HG03095 (cell line): ENCODE measurements at regions not wholly inside any gene's neighbourhood (a gene's known extent, or its start where the extent isn't known, plus 50 kb on each side); places are given as distances from the start of the nearest gene placed in this dataset.
A peak's percentile ranks its signal among the peaks of the same experiment; 100 is the strongest.
"Not testable (repeated sequence)": the region's sequence is repeated elsewhere in the genome, so short reads cannot be mapped to it uniquely, and the experiment has no call there.

ENCODE experiments used
- ATAC-seq: cut with Tn5 transposase; IDR thresholded peaks from one replicate; pipeline ENCODE4 v1.9.1; 2021; ENCODE audit warnings: moderate library complexity; ENCODE audit not compliant: unreplicated experiment

- no peak for ATAC-seq
These were observed 135.5 kb downstream of the CEMIP2 start for GRCh38 chr9:71632776-71633175.

GRCh38 chr9:71630377-71630995 is 137.8 kb downstream of the CEMIP2 start:
- ATAC-seq: no peak

GRCh38 chr9:71629578-71630215 is 138.6 kb downstream of the CEMIP2 start:
- no peak for ATAC-seq

- no peak for ATAC-seq
These were observed 140.1 kb downstream of the CEMIP2 start for GRCh38 chr9:71628247-71628646.

GRCh38 chr9:71627537-71627936 is 140.8 kb downstream of the CEMIP2 start:
- no peak for ATAC-seq

GRCh38 chr9:71626395-71626794 is 141.9 kb downstream of the CEMIP2 start:
- ATAC-seq: no peak

- no peak for ATAC-seq
These were observed 143.6 kb downstream of the CEMIP2 start for GRCh38 chr9:71624728-71625127.

- no peak for ATAC-seq
These were observed 147.6 kb downstream of the CEMIP2 start for GRCh38 chr9:71620746-71621145.

- no peak for ATAC-seq
These were observed 148.0 kb downstream of the CEMIP2 start for GRCh38 chr9:71620331-71620730.

- ATAC-seq: no peak
These were observed 148.4 kb downstream of the CEMIP2 start for GRCh38 chr9:71619926-71620325.

- ATAC-seq: no peak
These were observed 153.8 kb downstream of the CEMIP2 start for GRCh38 chr9:71614409-71615010.

GRCh38 chr9:71612889-71613288 is 155.4 kb downstream of the CEMIP2 start:
- ATAC-seq: no peak

GRCh38 chr9:71609448-71609830 is 158.9 kb downstream of the CEMIP2 start:
- no peak for ATAC-seq

- no peak for ATAC-seq
These were observed 159.4 kb downstream of the CEMIP2 start for GRCh38 chr9:71608825-71609447.

- ATAC-seq: no peak
These were observed 160.3 kb downstream of the CEMIP2 start for GRCh38 chr9:71608021-71608420.

- no peak for ATAC-seq
These were observed 160.8 kb downstream of the CEMIP2 start for GRCh38 chr9:71607461-71607881.

GRCh38 chr9:71604197-71605063 is 163.9 kb downstream of the CEMIP2 start:
- peak; percentile 82 for ATAC-seq

GRCh38 chr9:71602652-71603051 is 165.7 kb downstream of the CEMIP2 start:
- no peak for ATAC-seq

GRCh38 chr9:71595762-71596161 is 172.6 kb downstream of the CEMIP2 start:
- not testable (repeated sequence) for ATAC-seq

GRCh38 chr9:71594541-71594940 is 173.8 kb downstream of the CEMIP2 start:
- no peak for ATAC-seq

- ATAC-seq: no peak
These were observed 175.9 kb downstream of the CEMIP2 start for GRCh38 chr9:71592400-71592799.
